ENCODE measurements at regions not wholly inside any gene's neighbourhood (a gene's known extent, or its start where the extent isn't known, plus 50 kb on each side); places are given as distances from the start of the nearest gene placed in this dataset.

- no peak overlapping the region for H3K4ac ChIP-seq (ENCODE audit: low read depth in 1 of 2, low read length in 2 of 2)
- H3K9me3 ChIP-seq (ENCODE audit: control insufficient read depth, low read length) = peaks cover 25% of the 10 kb centered on the region
- H3K36me3 ChIP-seq (ENCODE audit: control insufficient read depth in 1 of 2, insufficient read depth in 2 of 2, low read depth in 1 of 2, low read length in 2 of 2) = no peaks in the 10 kb centered on the region
- H2AK5ac ChIP-seq (ENCODE audit: low read length, severe bottlenecking) = no peak overlapping the region
- no peak overlapping the region for H3K4me2 ChIP-seq (ENCODE audit: low read length, poor library complexity, severe bottlenecking)
- no peak overlapping the region for H3K23ac ChIP-seq (ENCODE audit: low read length in 2 of 2)
- H2BK5ac ChIP-seq (ENCODE audit: low read depth, low read length, poor library complexity, severe bottlenecking) = no peak overlapping the region
- no peaks in the 10 kb centered on the region for H3K4me1 ChIP-seq (ENCODE audit: control insufficient read depth, insufficient read depth, low read depth, low read length)
- H2BK120ac ChIP-seq (ENCODE audit: low read depth, low read length) = no peak overlapping the region
- no peak overlapping the region for H3K9ac ChIP-seq (ENCODE audit: low read length)
- no peak overlapping the region for H4K91ac ChIP-seq (ENCODE audit: low read length)
- DNase-seq = no peak
- no peak overlapping the region for H2BK15ac ChIP-seq (ENCODE audit: low read depth, poor library complexity, severe bottlenecking)
- no peak overlapping the region for H3K14ac ChIP-seq (ENCODE audit: low read length in 2 of 2)
- no peak overlapping the region for H3K4me3 ChIP-seq (ENCODE audit: insufficient read depth in 1 of 2, low read depth in 1 of 2, low read length in 2 of 2)
- no peak overlapping the region for H2AFZ ChIP-seq (ENCODE audit: low read depth, low read length)
- 77% methylated on average over 17 of the region's 17 CpGs for WGBS
- no peak overlapping the region for H4K8ac ChIP-seq (ENCODE audit: low read length)
- H3K27me3 ChIP-seq (ENCODE audit: control insufficient read depth in 1 of 2, insufficient read depth in 1 of 2, low read length in 2 of 2) = no peaks in the 10 kb centered on the region
- H3K27ac ChIP-seq (ENCODE audit: low read length, poor library complexity, severe bottlenecking) = no peak overlapping the region
- no peaks in the 10 kb centered on the region for H3K79me1 ChIP-seq (replicated peaks; ENCODE audit: low read length, poor library complexity, severe bottlenecking)
- H3K18ac ChIP-seq (ENCODE audit: low read depth in 1 of 2, low read length in 2 of 2) = no peak overlapping the region
- H2BK12ac ChIP-seq (ENCODE audit: low read length in 2 of 2) = no peak overlapping the region
Measured at GRCh38 chr10:131710142-131710861, 190.5 kb upstream of the PPP2R2D start.

DNA sequence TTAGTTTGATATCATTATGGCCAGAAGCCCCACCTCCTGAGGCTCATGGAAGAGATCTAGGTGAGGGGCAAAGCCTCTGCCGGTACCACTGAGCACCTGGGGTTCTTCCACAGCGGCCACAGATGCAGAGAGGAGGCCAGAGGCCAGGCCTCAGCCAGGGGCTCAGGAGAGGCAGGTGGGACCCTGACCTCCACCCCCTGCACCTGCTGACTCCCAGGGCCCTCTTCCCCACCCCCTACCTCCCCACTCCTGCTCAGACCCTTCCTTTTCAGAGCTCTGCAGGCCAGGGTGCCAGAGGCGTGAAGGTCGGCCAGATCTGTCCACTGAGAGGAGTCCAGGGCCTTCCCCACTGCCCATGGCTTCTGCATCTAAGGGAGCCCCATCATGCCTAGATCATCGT, 178.7 kb upstream of the PPP2R2D start:
- Histone ChIP-seq H3K9ac (ENCODE audit: low read length) (no peak overlapping the region), H3K4me1 (ENCODE audit: control insufficient read depth, insufficient read depth, low read depth, low read length) (no peaks in the 10 kb centered on the region), H3K4ac (ENCODE audit: low read depth in 1 of 2, low read length in 2 of 2) (no peak overlapping the region), H4K91ac (ENCODE audit: low read length) (no peak overlapping the region), H3K9me3 (ENCODE audit: control insufficient read depth, low read length) (peaks cover 13% of the 10 kb centered on the region), H2AFZ (ENCODE audit: low read depth, low read length) (no peak overlapping the region), H2BK5ac (ENCODE audit: low read depth, low read length, poor library complexity, severe bottlenecking) (no peak overlapping the region), H3K79me1 (replicated peaks; ENCODE audit: low read length, poor library complexity, severe bottlenecking) (no peaks in the 10 kb centered on the region), H4K8ac (ENCODE audit: low read length) (no peak overlapping the region), H3K14ac (ENCODE audit: low read length in 2 of 2) (no peak overlapping the region), H3K4me2 (ENCODE audit: low read length, poor library complexity, severe bottlenecking) (no peak overlapping the region), H3K23ac (ENCODE audit: low read length in 2 of 2) (no peak overlapping the region), H3K36me3 (ENCODE audit: control insufficient read depth in 1 of 2, insufficient read depth in 2 of 2, low read depth in 1 of 2, low read length in 2 of 2) (no peaks in the 10 kb centered on the region), H2BK12ac (ENCODE audit: low read length in 2 of 2) (no peak overlapping the region), H3K27ac (ENCODE audit: low read length, poor library complexity, severe bottlenecking) (no peak overlapping the region), H2AK5ac (ENCODE audit: low read length, severe bottlenecking) (no peak overlapping the region), H2BK15ac (ENCODE audit: low read depth, poor library complexity, severe bottlenecking) (no peak overlapping the region), H3K4me3 (ENCODE audit: insufficient read depth in 1 of 2, low read depth in 1 of 2, low read length in 2 of 2) (no peak overlapping the region), H3K27me3 (ENCODE audit: control insufficient read depth in 1 of 2, insufficient read depth in 1 of 2, low read length in 2 of 2) (no peaks in the 10 kb centered on the region), H2BK120ac (ENCODE audit: low read depth, low read length) (no peak overlapping the region), H3K18ac (ENCODE audit: low read depth in 1 of 2, low read length in 2 of 2) (no peak overlapping the region)
- no peak for DNase-seq
- 78% methylated on average over 5 of the region's 5 CpGs for WGBS

DNA sequence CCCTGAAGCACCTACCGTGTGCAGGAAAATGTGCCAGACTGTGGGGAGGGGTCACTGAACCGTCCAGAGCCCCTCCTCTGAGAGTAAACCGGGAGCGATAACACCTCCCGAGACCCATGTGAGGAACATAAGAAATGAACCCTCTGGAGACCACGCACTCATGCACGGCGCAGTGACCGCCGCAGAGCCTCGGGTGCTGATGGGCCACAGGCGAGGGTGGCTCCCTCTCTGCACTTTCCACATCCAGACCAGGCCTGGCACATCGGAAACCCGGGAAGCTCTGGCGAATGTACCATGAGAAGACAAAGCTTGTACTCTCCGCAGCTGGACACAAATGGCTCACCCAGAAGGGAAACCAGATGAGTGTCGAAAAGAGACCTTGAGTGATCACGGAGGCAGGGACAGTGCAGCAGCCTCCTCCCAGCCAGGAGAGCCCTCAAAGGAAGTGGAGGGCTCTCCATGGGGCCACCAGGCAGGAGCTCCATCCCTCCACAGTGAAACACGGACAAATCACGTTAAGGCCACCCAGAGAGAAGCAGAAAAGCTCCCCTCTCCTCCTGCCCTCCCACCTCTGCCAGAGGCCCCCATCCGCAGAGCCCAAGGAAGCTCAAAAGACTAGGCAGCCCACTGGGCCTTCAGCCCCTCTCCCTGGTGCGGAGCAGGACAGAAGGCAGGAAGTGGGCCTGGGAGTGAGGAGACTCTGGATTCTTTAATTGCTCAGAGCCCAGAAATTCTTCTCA, 178.1 kb upstream of the PPP2R2D start:
- Histone ChIP-seq H3K14ac (ENCODE audit: low read length in 2 of 2) (no peak overlapping the region), H2AK5ac (ENCODE audit: low read length, severe bottlenecking) (no peak overlapping the region), H2BK120ac (ENCODE audit: low read depth, low read length) (no peak overlapping the region), H2BK12ac (ENCODE audit: low read length in 2 of 2) (no peak overlapping the region), H2BK5ac (ENCODE audit: low read depth, low read length, poor library complexity, severe bottlenecking) (no peak overlapping the region), H3K9ac (ENCODE audit: low read length) (no peak overlapping the region), H3K36me3 (ENCODE audit: control insufficient read depth in 1 of 2, insufficient read depth in 2 of 2, low read depth in 1 of 2, low read length in 2 of 2) (no peaks in the 10 kb centered on the region), H3K23ac (ENCODE audit: low read length in 2 of 2) (no peak overlapping the region), H4K91ac (ENCODE audit: low read length) (no peak overlapping the region), H3K27me3 (ENCODE audit: control insufficient read depth in 1 of 2, insufficient read depth in 1 of 2, low read length in 2 of 2) (no peaks in the 10 kb centered on the region), H3K4me1 (ENCODE audit: control insufficient read depth, insufficient read depth, low read depth, low read length) (no peaks in the 10 kb centered on the region), H3K27ac (ENCODE audit: low read length, poor library complexity, severe bottlenecking) (no peak overlapping the region), H3K4ac (ENCODE audit: low read depth in 1 of 2, low read length in 2 of 2) (no peak overlapping the region), H3K4me3 (ENCODE audit: insufficient read depth in 1 of 2, low read depth in 1 of 2, low read length in 2 of 2) (no peak overlapping the region), H2BK15ac (ENCODE audit: low read depth, poor library complexity, severe bottlenecking) (no peak overlapping the region), H3K9me3 (ENCODE audit: control insufficient read depth, low read length) (peaks cover 10% of the 10 kb centered on the region), H2AFZ (ENCODE audit: low read depth, low read length) (no peak overlapping the region), H3K79me1 (replicated peaks; ENCODE audit: low read length, poor library complexity, severe bottlenecking) (no peaks in the 10 kb centered on the region), H4K8ac (ENCODE audit: low read length) (no peak overlapping the region), H3K4me2 (ENCODE audit: low read length, poor library complexity, severe bottlenecking) (no peak overlapping the region), H3K18ac (ENCODE audit: low read depth in 1 of 2, low read length in 2 of 2) (no peak overlapping the region)
- 80% methylated on average over 22 of the region's 22 CpGs for WGBS
- DNase-seq = no peak

DNA sequence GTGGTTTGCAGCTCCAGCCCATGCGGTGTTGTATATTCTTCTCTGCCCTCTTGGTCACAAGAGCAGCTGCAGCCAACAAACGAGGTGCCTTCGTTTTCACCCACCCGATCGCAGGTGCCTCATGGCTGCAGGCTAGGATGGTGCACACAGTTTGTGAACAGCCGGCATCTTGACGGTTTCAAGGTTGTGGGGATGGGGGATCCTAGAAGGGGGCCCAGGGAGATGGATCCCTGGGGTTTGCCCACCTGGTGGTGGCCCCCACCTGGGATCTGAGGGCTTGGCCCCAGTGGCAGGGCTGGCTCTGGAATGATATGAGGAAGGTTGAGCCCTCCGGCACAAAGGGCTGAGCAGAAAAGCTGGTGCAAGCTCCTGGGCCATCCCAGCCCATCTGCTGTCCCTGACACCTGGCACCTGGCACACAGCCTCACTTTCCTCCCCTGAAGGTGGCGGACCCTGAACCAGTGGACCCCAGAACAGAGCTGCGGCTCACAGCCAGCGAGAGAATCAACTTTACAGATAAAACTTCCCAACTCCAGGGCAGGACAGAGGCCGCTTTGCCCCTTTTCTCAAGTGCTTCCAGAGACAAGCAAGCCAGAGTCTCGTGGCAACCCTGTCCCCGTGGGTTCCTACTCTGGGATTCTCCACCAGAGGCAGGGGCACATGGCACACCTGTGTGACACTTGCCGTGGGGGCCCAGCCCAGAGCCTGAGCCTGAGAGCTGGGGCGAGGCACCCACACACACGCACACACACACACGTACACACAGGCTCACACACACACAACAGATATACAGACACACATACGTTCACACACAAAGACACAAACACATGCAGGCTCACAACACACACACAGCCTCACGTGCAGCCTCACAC, 177.3 kb upstream of the PPP2R2D start:
- Histone ChIP-seq H3K4ac (ENCODE audit: low read depth in 1 of 2, low read length in 2 of 2) (no peak overlapping the region), H3K4me2 (ENCODE audit: low read length, poor library complexity, severe bottlenecking) (no peak overlapping the region), H2AFZ (ENCODE audit: low read depth, low read length) (no peak overlapping the region), H3K27me3 (ENCODE audit: control insufficient read depth in 1 of 2, insufficient read depth in 1 of 2, low read length in 2 of 2) (no peaks in the 10 kb centered on the region), H3K14ac (ENCODE audit: low read length in 2 of 2) (no peak overlapping the region), H3K4me3 (ENCODE audit: insufficient read depth in 1 of 2, low read depth in 1 of 2, low read length in 2 of 2) (no peak overlapping the region), H3K79me1 (replicated peaks; ENCODE audit: low read length, poor library complexity, severe bottlenecking) (no peaks in the 10 kb centered on the region), H3K18ac (ENCODE audit: low read depth in 1 of 2, low read length in 2 of 2) (no peak overlapping the region), H3K9me3 (ENCODE audit: control insufficient read depth, low read length) (peaks cover 9% of the 10 kb centered on the region), H2BK12ac (ENCODE audit: low read length in 2 of 2) (no peak overlapping the region), H2BK120ac (ENCODE audit: low read depth, low read length) (no peak overlapping the region), H4K91ac (ENCODE audit: low read length) (no peak overlapping the region), H2BK15ac (ENCODE audit: low read depth, poor library complexity, severe bottlenecking) (no peak overlapping the region), H3K36me3 (ENCODE audit: control insufficient read depth in 1 of 2, insufficient read depth in 2 of 2, low read depth in 1 of 2, low read length in 2 of 2) (no peaks in the 10 kb centered on the region), H2AK5ac (ENCODE audit: low read length, severe bottlenecking) (no peak overlapping the region), H3K4me1 (ENCODE audit: control insufficient read depth, insufficient read depth, low read depth, low read length) (no peaks in the 10 kb centered on the region), H4K8ac (ENCODE audit: low read length) (no peak overlapping the region), H3K23ac (ENCODE audit: low read length in 2 of 2) (no peak overlapping the region), H3K27ac (ENCODE audit: low read length, poor library complexity, severe bottlenecking) (no peak overlapping the region), H2BK5ac (ENCODE audit: low read depth, low read length, poor library complexity, severe bottlenecking) (no peak overlapping the region), H3K9ac (ENCODE audit: low read length) (no peak overlapping the region)
- WGBS = 79% methylated on average over 20 of the region's 20 CpGs
- no peak for DNase-seq
